ENCODE measurements at regions not wholly inside any gene's neighbourhood (a gene's known extent, or its start where the extent isn't known, plus 50 kb on each side); places are given as distances from the start of the nearest gene placed in this dataset.

- TF ChIP-seq CTCF (IDR thresholded peaks at IDR 0.05; ENCODE audit: low read length) (no peak), EZH2 (IDR thresholded peaks at IDR 0.05; ENCODE audit: borderline replicate concordance, low read length) (no peak)
Measured at GRCh38 chr2:198479065-198479464, 674.7 kb downstream of the PLCL1 start.

Data from OCI-LY1 (cell line).